Right renal cortex interstitium (tissue), 3 donors: ENCODE measurements at regions not wholly inside any gene's neighbourhood (a gene's known extent, or its start where the extent isn't known, plus 50 kb on each side); places are given as distances from the start of the nearest gene placed in this dataset.

ENCODE experiments used
- DNase-seq, 3 donors: peaks; one replicate each; pipeline ENCODE4 v3.0.0-alpha.2; 2013; ENCODE audit warnings: low read depth in 3 of 3, low spot score in 2 of 3

GRCh38 chr18:77716282-77716681, 466.6 kb downstream of the GALR1 start:
- no peak for DNase-seq

- DNase-seq = no peak
Measured at GRCh38 chr18:77733292-77733903, 483.8 kb downstream of the GALR1 start.

GRCh38 chr18:77736842-77737241, 487.2 kb downstream of the GALR1 start:
- DNase-seq = no peak

GRCh38 chr18:77737405-77737804, 487.8 kb downstream of the GALR1 start:
- no peak for DNase-seq

GRCh38 chr18:77749089-77749488, 499.4 kb downstream of the GALR1 start:
- DNase-seq = no peak

- no peak for DNase-seq
Measured at GRCh38 chr18:77750006-77750405, 500.4 kb downstream of the GALR1 start.

- DNase-seq = no peak
Measured at GRCh38 chr18:77754475-77755044, 504.9 kb downstream of the GALR1 start.

GRCh38 chr18:77755187-77755586, 505.5 kb downstream of the GALR1 start:
- no peak for DNase-seq

GRCh38 chr18:77761332-77761731, 511.7 kb downstream of the GALR1 start:
- no peak for DNase-seq

- no peak for DNase-seq
Measured at GRCh38 chr18:77762014-77762413, 512.4 kb downstream of the GALR1 start.

- no peak for DNase-seq
Measured at GRCh38 chr18:77762642-77763041, 513.0 kb downstream of the GALR1 start.

- no peak for DNase-seq
Measured at GRCh38 chr18:77763530-77764145, 514.0 kb downstream of the GALR1 start.

- peak; percentile 19 to 35 (median 20) for DNase-seq
Measured at GRCh38 chr18:77765468-77765867, 515.8 kb downstream of the GALR1 start.

GRCh38 chr18:77766421-77766820, 516.8 kb downstream of the GALR1 start:
- no peak for DNase-seq

- no peak for DNase-seq
Measured at GRCh38 chr18:77772177-77772576, 522.5 kb downstream of the GALR1 start.

GRCh38 chr18:77776104-77776503, 526.5 kb downstream of the GALR1 start:
- no peak for DNase-seq

GRCh38 chr18:77777163-77777562, 527.5 kb downstream of the GALR1 start:
- no peak for DNase-seq

- DNase-seq = no peak
Measured at GRCh38 chr18:77784759-77785379, 535.2 kb downstream of the GALR1 start.

- no peak for DNase-seq
Measured at GRCh38 chr18:77785415-77785975, 535.8 kb downstream of the GALR1 start.

- no peak for DNase-seq
Measured at GRCh38 chr18:77803024-77803423, 553.4 kb downstream of the GALR1 start.

- no peak for DNase-seq
Measured at GRCh38 chr18:77804382-77804781, 554.7 kb downstream of the GALR1 start.

- no peak for DNase-seq
Measured at GRCh38 chr18:77807650-77808049, 558.0 kb downstream of the GALR1 start.
